NAMALWA (cell line): ENCODE measurements at regions not wholly inside any gene's neighbourhood (a gene's known extent, or its start where the extent isn't known, plus 50 kb on each side); places are given as distances from the start of the nearest gene placed in this dataset.
"Not testable (repeated sequence)": the region's sequence is repeated elsewhere in the genome, so short reads cannot be mapped to it uniquely, and the experiment has no call there.

Experiments used
- DNase-seq: peaks from one replicate; pipeline ENCODE4 v3.0.0-alpha.2; 2015; ENCODE audit warnings: low spot score

DNA sequence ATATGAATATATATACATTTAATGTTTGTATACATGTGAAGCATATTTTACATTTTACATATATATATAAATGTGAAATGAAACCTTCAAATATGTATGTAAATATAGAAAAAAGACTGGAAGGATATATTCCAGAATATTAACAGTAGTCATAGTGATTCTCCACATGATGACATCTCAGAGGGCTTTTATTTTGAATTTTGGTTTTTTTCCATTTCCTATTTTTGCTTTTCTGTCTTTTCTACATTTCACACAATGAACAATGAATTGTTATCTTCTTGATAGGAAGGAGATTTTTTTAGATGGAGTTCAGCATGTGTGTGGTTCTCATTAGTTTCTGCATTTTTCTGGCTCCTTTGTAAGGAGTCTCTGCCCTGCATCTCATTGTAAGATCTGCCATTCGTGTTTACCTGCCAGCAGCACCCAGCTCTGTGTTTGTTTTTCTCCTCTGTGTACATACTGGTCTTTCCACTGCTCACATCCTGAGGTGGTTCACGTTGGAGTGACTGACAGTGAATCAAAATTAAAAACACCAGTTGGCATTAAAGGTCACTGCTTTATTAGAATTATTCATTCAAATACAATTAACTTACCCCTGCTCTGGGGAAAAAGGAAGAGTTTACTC, 425.3 kb upstream of the MDFIC2 start:
- no peak for DNase-seq

DNA sequence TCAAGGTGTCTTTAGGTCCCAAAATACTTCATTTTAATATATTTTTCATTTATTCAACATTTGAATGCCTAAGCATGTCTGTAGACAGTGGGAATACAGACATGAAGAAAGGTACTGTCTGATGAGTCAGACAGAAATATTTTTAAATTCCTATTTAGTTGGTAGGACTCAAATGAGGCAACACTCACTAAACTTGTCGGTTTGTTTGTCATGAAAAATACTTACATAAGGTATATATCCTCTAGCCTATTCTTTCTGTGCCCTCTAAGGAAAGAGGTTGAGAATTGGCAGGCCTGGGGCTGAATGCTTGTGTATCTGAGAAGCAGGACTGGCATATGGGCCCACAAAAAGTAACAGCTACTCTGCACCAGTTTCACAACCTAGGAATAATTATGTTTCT, 423.6 kb upstream of the MDFIC2 start:
- no peak for DNase-seq

DNA sequence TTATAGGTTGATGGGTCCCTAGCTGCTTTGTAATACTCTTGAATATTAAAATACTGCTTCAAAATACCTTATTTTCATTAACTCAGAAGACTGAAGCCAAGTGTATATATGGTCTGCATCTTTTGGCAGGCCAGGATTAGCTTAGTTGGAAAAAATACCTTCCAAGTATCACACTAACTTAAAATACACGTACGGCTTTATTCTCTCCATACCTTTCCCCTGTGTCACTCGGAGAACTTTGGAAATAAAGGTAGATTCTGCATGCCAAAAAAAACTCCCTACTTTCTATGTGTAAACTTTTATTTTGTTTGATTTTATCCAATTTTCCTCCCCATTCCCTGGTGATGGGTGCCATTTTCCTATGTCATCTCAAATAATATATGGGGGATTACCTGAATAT, 422.3 kb upstream of the MDFIC2 start:
- DNase-seq: no peak

DNA sequence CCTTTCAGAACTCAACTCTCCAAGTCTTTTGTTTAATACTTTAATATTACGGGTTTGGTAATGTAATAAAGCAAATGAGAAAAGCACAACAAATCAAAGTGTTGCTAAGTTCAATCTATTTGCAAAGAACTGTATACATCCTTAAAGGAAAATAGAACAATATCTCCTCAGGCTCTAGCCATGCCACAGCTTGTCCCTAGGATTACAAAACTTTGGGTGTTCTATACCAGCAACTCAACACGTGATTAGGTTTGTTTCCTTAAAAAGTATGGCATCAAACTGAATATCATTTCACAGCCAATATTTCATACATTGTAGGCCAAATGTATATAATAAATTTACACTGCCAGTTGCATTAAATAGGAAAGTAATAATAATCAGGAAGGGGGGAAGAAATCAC, 418.6 kb upstream of the MDFIC2 start:
- no peak for DNase-seq

DNA sequence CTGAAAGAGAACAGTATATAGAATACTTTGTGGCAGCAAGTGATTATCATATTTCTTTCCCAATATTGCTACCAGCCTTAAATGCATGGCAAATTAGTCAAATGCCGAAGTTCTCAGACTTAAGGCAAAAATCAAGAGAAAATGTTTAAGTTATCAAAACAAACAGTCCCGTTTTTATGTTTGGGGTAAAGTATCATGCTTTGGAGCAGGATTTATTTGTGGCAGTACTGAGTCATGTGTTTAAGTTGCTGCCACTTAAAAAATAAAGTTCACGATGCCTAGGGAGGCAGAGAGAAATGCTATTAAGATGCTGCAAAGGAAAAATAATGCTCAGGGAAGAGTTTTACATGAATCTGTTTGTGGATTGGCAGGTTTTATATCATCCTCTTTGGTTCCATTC, 417.4 kb upstream of the MDFIC2 start:
- DNase-seq: no peak

DNA sequence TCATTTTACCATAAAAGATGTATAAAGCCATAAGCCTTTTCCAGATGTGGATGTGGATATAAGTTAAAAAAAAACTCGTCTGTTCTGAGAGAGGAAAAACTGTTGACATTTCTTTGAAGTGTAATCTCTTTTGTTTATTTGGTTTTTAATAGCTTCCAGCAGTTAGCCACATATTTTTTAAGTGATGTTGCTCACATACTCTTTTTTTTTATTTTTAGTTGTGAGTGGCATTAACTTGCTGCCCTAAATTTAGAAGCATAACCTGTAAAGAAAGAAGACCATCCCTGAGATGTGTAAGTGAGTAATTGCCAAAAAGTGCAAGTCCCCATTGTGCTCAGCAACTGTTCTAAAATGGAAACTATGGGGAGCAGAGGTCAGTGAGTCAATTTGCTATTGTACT, 415.9 kb upstream of the MDFIC2 start:
- no peak for DNase-seq

DNA sequence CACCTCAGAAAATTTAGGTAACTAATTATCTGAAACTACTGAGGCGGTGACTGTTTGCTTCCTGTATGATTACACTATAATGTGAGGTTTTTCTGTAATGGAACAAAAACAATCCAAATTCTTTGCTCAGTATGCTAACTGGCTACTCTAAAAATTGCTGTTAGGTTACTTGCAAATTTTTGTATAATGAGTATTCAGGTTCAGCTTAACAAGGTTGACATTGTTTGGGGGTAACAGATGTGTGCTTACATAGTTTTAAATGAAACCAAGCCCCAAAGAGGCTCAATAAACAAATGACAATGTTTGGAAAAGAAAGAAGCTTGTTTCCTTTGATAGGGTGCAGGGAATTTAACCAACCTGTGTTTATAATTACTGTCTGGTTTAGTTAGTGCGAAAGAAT, 414.5 kb upstream of the MDFIC2 start:
- no peak for DNase-seq

DNA sequence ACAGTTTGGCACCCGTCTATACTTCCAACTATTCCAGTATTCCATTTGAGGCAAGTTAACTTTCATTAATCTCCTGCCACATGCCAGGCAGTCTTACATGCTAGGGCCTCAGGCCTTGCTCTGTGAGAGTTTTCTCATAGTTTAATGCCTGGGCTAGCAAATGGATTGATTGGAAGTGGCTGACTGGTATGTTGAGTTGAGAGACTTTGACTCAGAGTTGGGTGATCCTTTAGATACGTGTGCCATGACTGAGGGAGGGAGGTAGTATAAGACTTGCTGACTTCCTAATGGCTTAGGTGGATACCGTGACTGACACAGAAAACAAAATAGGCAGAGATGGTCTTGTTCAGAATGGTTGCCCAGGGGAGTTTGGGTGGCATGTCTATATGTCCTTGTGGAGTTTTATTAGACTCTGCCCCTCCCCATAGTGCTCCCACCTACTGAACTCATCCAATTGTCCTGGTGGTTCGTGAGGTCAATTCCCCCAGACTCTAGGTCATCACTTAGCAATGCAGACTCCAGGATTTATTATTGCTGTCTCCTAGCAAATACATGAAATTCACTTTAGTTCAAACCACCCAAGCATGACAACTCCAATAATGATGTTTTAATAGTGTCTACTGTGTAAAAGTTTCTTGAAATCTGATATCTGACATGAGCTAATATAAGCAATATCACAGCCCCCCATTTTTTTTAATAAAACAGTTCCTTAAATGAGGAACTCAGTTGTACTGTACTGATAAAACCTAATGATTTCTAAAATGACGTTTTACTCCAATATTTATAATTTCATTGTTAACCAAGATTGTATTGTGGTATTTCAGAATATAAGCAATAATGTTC, 413.9 kb upstream of the MDFIC2 start:
- no peak for DNase-seq

DNA sequence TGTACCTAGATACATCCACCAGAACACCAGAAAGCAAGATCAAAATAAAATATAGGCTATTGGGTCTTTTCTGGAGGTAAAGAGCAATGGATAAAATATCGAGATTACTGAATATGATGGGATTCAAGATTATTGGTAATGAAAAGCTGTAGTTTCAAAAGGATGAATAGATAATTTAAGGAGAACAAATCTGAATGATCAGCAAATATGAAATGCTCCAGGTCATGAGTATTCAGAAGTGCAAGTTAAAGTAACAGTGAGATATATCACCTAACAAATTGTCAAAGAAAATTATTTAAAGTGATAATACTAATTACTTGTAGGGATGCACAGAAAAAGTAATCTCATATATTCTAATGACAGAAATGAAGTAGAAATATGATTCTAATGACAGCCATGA, 409.6 kb upstream of the MDFIC2 start:
- DNase-seq: no peak

DNA sequence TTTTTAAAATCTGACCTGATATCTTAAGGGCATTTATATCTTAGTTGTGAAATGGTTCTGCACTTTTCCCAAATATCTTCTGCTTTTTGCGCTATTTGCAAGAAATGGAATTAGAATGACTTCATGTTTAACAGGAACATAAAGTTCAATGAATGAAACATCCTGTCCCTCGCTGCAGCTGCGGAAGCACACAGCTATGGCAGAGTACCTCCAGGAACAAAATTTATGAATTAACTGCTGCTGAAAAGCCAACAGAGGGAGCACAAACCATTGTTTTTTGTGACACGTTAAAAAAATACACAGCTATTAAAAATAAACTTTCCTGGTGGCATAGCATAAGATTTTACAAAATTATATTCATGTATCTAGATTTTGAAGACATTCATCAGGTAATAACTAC, 404.4 kb upstream of the MDFIC2 start:
- peak; percentile 14 for DNase-seq

DNA sequence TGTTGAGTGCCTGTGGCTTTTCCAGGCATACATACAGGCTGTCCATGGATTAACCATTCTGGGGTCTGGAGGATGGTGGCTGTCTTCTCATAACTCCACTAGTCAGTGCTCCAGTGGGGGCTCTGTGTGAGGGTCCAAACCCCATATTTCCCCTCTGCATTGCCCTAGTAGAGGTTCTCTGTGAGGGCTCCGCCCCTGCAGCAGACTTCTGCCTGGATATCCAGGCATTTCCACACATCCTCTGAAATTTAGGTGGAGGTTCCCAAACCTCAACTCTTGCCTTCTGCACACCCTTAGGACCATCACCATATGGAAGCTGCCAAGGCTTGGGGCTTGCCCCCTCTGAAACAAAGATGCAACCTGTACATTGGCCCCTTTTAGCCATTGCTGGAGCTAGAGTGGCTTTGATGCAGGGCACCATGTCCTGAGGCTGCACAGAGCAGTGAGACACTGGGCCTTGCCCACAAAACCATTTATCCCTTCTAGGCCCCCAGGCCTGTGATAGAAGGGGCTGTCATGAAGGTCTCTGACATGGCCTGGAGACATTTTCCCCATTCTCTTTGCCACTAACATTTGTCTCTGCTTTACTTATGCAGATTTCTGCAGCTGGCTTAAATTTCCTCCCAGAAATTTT, 400.1 kb upstream of the MDFIC2 start:
- DNase-seq: no peak

DNA sequence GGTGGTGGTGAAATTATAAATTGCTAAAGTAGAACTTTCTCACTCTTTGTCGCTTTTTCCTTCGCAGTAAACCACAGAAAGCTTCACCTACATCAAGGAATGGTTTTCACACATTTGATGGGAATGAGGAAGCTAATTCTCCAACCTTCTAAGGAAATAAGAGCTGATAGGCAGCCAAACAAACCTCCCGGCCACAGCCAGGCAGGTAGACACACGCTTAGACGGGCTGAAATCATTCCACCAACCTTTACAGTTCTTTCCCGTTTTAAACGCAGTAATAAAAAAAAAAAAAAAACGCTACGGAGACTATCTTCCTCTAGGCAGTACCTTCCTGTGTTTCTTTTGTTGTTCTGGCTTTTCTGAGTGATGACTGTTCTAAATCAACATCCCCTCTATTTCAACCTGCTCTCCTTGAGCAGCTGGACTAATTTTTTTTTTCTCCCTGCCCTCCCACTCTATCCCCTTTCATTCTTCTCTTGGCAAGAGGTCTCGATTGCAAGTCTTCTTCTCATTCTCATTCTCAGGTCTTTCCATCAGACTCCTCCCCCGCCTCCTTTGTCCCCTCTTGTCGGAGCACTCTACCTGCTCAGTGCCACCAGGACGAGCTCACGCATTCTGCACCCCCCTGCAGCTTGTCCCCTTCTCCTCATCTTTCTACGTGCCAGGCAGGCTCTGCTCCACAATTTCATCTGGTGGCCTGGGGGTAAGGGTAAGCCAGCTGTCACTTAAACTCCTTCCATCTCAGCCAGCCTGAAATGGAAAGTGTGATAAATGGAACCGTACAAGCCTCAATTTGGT, 391.1 kb upstream of the MDFIC2 start:
- DNase-seq: no peak

DNA sequence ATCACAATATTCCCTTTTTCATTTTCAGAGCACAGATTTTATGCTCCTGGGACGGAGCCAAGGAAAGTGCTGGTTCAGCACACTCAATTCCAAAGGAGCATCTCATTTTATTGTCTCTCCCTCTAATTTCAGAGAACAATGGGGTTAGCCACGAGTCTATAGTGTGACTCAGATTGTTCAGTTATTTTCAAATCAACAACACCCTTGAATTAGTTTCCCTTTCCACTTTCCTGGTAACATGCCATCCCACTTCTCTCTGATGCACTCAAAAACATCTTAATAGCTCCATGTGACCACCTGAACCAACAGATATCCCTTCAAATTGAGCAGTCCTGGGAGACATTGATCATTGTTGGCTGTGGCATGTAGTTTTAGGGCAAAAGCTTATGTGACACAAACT, 389.7 kb upstream of the MDFIC2 start:
- no peak for DNase-seq

DNA sequence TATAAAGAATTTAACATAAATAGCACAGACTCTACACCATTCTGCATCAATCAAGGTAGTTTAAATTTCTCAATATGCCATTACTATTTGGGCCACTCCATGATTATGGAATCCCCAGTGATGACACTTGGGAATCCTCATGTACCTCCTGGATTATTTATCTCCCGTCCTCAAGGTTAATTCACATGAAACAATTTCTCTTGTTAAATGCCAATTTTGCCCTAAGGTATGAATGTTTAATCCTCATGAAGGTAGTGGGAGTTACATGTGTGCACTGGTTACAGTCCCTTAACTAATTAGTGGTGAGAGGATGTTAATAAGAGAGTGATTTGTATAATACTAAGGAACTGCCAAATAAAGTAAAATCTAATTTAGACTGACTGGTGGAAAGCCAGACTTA, 372.3 kb upstream of the MDFIC2 start:
- no peak for DNase-seq

DNA sequence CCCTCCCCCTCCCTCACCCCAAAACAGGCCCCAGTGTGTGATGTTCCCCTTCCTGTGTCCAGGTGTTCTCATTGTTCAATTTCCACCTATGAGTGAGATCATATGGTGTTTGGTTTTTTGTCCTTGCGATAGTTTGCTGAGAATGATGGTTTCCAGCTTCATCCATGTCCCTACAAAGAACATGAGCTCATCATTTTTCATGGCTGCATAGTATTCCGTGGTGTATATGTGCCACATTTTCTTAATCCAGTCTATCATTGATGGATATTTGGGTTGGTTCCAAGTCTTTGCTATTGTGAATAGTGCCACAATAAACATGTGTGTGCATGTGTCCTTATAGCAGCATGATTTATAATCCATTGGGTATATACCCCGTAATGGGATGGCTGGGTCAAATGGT, 363.4 kb upstream of the MDFIC2 start:
- not testable (repeated sequence) for DNase-seq

DNA sequence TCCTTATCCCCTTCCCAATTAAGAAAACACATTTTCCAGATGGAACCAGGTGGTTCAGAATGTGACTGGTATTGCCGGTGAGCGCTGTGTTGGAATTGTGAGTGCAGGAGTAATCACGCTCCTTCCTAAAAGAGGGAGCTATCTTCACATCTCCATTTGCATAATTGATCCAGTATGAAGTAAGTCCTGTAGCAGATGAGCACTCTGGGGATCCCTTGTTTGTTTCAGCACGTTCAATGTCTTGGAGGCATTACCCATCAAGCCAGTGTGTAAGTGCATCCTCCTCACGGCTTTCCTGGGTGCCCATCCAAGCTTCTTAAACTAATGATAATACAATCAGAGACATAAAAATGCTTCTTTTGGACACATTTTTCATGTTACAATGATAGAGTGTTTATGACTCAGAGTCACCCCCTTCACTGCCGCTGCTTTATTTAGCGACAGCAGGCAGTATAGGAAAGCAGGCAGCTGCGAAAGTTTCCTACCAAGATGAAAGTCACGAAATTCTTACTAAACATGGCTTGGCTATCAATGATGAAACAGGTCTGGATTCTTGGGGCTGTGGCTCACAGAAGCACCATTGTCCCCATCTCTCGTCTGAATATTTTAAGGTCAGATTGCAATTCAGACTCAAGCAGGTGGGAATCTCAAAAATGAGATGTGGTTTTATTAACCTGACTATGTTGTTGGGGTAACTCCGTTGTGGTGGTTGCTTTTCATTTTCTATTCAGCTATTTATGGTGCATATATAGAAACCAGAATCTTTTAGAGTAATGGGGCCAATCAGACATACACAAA, 346.3 kb upstream of the MDFIC2 start:
- DNase-seq: no peak

DNA sequence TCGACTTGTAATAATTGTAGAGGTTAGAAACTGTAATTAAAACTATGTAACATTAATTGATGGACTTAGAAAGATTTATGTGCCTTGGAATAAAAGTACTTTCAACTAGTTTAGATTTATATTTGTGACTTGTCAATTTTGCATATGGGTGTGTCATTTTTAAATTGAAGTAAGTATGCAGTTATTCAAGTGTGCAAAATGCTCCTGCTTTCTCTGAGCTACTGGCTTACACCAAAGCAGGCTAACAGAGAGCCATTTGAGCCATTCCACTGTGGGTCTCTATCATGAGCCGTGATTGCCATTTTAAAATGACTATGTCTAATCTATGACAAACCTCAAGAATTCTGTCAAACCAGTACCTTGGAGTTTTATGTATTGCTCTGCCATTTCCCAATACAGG, 345.0 kb upstream of the MDFIC2 start:
- no peak for DNase-seq

DNA sequence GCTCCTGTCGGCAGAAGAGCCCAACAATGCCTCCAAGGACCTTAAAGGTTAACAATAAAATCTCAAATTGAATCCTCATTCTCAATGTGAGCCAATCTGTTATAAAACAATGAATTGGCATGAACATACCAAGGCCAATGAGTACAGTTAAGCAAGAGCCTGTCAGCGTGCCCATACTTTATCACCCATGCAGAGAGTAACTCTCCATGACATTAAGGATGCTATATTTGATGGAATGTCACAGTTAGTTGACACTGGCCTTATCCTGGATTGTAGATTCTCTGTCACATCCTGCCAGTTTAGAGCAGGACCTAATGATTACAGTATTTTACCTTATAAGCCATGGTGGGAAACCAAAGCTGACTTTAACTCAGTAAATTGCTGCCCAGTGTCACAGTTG, 335.4 kb upstream of the MDFIC2 start:
- DNase-seq: no peak

DNA sequence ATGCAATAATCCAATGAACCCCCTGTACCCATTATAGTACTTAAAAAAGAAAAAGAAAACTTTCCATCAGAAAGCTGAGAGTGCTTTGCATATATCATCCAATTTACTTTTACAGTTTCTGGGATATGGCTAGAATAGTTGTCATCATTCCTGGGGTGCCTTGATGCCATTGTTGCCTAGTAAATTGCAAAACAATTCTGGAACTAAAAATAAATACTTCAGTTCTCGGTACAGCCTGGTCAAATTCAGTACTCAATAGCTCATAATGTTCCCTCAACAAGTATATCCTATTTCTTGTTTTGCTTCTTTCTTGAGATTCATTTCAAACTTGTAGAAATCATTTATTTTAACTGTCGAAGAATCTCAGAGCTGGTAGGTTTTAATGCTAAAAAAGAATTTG, 334.7 kb upstream of the MDFIC2 start:
- no peak for DNase-seq

DNA sequence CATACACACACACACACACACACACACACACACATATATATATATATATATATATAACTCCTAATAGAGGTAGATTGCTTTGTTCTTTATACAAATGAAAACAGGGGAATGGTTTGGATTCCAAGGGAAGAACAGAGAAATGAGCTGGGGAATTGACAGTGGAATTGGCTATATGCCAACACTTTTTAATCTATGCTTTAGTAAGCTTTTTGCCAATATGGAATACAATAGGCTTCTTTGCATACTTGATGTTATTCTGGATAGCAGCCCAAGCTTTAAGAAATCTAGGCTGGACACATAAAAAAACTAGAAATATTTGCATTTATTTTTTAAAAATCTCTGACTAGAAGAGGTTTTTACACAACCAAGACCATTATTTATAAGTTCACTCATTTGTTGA, 334.2 kb upstream of the MDFIC2 start:
- DNase-seq: no peak

DNA sequence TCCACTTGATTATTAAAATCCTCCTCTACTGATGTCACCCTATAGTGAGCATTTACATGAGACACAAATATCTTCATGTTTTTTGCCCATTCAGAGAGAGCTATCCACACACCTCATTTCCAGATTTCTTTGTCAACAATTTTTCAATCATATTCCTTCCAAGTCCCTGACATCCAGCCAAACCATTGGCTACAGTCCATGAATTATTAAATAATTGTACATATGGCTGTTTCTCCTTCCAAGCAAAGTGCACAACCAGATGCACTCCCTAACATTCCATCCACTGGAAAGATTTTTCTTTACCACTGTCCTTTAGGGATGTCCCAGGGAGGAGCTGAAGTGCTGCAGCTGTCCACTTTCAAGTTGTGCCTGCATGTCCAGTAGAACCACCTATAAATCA, 328.0 kb upstream of the MDFIC2 start:
- no peak for DNase-seq

DNA sequence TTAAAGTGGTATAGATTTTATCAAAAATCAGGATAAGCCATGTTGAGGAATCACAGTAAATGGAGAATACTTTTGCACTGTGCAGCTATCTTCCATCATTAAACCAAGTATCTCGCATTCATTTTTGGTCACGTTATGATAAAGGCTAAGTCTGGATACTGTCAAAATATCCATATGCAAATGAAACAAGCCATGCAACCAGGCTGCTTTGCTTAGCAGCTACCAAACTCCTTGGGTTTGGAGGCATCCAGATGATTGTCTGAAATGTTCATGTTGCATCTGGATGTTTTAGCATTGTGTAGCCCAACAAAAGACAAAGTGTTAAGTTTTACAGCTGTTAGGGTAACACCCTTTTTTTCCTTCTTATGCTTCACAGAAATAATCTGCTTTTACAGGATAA, 322.9 kb upstream of the MDFIC2 start:
- no peak for DNase-seq
